ENCODE measurements at regions not wholly inside any gene's neighbourhood (a gene's known extent, or its start where the extent isn't known, plus 50 kb on each side); places are given as distances from the start of the nearest gene placed in this dataset.
"Not testable (repeated sequence)": the region's sequence is repeated elsewhere in the genome, so short reads cannot be mapped to it uniquely, and the experiment has no call there.

DNA sequence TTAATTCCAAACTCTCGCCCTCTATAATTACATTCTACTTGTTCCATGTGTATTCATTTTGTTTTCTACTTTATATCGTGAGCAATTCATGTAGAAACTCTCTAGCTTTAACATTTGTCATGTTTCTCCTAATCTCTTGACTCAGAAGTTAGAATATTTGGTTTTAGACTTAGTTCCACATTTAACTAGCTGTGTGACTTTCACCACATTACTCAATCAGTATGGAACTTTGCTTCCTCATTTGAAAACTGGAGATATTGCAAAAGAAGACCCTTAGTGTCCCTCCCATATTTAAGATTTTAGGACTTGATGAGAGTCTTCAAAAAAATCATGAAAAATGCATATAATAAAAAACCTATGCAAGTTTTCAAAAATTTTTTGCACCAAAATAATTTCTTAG is 447.5 kb downstream of the GXYLT1 start:
- peaks cover 1% of the 10 kb centered on the region for H3K27me3 Mint-ChIP-seq
- no peak overlapping the region for H3K27ac Mint-ChIP-seq
- peaks cover 2% of the 10 kb centered on the region for H3K9me3 Mint-ChIP-seq (ENCODE audit: low read depth)
- no peaks in the 10 kb centered on the region for H3K36me3 Mint-ChIP-seq
- H3K4me3 Mint-ChIP-seq = no peak overlapping the region
- H3K4me1 Mint-ChIP-seq (ENCODE audit: low read depth) = no peaks in the 10 kb centered on the region

DNA sequence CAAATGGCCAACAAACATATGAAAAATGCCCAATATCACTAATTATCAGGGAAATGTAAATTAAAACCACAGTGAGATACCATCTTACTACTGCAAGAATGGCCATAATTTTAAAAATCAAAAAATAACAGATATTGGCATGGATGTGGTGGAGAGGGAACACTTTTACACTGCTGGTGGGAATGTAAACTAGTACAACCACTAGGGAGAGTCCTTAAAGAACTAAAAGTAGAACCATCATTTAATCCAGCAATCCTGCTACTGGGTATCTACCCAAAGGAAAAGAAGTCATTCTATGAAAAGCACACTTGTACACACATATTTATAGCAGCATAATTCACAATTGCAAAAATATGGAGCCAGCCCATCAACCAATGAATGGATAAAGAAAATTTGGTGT is 459.7 kb downstream of the GXYLT1 start:
- no peaks in the 10 kb centered on the region for H3K4me1 Mint-ChIP-seq (ENCODE audit: low read depth)
- no peak overlapping the region for H3K27ac Mint-ChIP-seq
- H3K4me3 Mint-ChIP-seq = no peak overlapping the region
- peaks cover 4% of the 10 kb centered on the region for H3K9me3 Mint-ChIP-seq (ENCODE audit: low read depth)
- no peaks in the 10 kb centered on the region for H3K27me3 Mint-ChIP-seq
- no peaks in the 10 kb centered on the region for H3K36me3 Mint-ChIP-seq

DNA sequence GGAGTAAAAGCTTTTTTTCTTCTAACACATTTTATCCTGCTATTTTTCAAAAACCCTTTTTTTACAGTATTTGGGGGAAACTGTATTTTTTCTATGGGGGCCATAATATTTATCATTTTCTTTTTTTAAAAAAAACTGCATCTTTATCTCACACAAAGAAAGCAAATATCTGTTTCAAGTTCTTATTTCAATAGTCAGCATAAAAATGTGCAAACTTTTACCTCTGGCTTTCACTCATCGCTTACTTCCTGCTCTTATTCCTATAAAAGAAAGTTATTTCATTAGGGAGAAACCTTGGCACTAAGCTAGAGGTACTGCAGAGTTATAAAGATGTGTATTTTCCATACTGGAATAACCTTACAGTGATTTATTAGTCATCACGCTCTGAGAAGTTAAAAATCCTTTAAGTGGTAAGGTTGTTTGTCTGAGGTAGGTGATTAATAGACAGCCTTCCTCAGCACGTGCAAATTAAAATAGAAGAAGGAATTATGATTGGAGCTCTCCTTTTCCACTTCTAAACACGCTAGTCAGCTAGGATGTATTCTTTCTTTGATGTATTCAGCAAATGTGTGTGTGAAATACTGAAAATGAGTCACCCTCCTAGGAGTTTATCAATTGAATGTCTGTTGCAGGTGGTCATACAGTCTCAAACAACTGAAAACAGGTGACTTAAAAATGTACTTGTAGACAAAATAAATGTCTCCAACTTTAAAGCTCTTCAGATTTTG is 461.0 kb downstream of the GXYLT1 start:
- no peaks in the 10 kb centered on the region for H3K36me3 Mint-ChIP-seq
- no peaks in the 10 kb centered on the region for H3K4me1 Mint-ChIP-seq (ENCODE audit: low read depth)
- no peaks in the 10 kb centered on the region for H3K27me3 Mint-ChIP-seq
- no peak overlapping the region for H3K27ac Mint-ChIP-seq
- H3K9me3 Mint-ChIP-seq (ENCODE audit: low read depth) = peaks cover 4% of the 10 kb centered on the region
- H3K4me3 Mint-ChIP-seq = no peak overlapping the region

DNA sequence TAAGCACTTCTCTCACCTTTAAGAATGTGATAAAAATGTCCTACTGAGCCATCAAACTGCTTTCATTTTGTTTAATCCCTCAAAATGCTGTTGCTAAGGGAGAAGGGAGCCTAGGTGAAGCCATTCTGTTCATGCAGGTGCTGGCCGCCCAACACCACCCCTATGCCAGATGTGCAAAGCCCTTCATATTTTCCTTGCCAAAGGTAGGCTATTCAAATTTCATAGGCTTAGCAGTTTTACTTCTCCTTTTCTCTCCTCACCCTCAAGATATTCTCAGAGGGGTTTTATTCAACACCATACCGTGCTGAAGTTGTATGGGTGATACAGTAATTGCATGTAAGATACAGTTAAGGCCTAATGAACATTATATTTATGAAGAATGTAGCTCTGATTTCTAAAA is 461.7 kb downstream of the GXYLT1 start:
- peaks cover 4% of the 10 kb centered on the region for H3K9me3 Mint-ChIP-seq (ENCODE audit: low read depth)
- no peak overlapping the region for H3K27ac Mint-ChIP-seq
- H3K4me1 Mint-ChIP-seq (ENCODE audit: low read depth) = no peaks in the 10 kb centered on the region
- H3K36me3 Mint-ChIP-seq = no peaks in the 10 kb centered on the region
- no peaks in the 10 kb centered on the region for H3K27me3 Mint-ChIP-seq
- no peak overlapping the region for H3K4me3 Mint-ChIP-seq

DNA sequence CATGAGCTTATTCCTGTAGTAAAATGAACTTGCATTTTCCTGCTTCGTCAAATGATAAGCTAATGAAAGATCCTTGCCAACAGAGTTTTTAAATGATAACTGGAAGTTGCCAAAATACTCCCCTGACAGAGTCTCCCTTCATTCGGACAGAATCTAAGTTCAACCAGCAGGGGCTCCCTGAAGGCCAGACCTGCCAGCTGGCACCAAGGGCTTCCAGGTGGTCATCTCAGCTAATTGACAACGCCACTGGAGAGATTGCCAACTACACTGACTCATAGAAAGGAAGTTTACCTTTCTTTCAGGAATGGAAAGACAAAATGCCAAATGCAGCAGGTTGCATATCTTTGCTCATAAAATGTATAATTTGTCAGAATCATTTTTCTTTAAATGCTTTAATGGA is 462.8 kb downstream of the GXYLT1 start:
- Mint-ChIP-seq H3K4me1 (ENCODE audit: low read depth) (no peaks in the 10 kb centered on the region), H3K9me3 (ENCODE audit: low read depth) (peaks cover 4% of the 10 kb centered on the region), H3K36me3 (no peaks in the 10 kb centered on the region), H3K27me3 (no peaks in the 10 kb centered on the region), H3K27ac (no peak overlapping the region), H3K4me3 (no peak overlapping the region)

DNA sequence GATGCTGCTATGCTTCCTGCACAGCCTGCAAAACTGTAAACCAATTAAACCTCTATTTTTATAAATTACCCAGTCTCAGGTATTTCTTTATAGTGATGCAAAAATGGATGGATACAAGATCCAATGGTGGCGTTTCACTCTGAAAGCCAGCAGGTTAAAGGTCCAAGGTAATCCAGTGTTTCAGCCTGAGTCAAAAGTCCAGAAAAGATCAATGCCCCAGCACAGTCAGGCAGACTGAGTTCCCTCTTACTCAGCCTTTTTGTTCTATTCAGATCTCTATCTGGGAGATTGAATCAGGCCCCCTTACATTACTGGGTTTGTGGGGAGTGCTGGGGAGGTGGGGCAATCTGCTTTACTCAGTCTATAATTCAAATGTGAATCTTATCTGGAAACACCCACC is 464.5 kb downstream of the GXYLT1 start:
- no peak overlapping the region for H3K27ac Mint-ChIP-seq
- no peak overlapping the region for H3K4me3 Mint-ChIP-seq
- H3K36me3 Mint-ChIP-seq = no peaks in the 10 kb centered on the region
- H3K9me3 Mint-ChIP-seq (ENCODE audit: low read depth) = no peaks in the 10 kb centered on the region
- no peaks in the 10 kb centered on the region for H3K27me3 Mint-ChIP-seq
- H3K4me1 Mint-ChIP-seq (ENCODE audit: low read depth) = no peaks in the 10 kb centered on the region

DNA sequence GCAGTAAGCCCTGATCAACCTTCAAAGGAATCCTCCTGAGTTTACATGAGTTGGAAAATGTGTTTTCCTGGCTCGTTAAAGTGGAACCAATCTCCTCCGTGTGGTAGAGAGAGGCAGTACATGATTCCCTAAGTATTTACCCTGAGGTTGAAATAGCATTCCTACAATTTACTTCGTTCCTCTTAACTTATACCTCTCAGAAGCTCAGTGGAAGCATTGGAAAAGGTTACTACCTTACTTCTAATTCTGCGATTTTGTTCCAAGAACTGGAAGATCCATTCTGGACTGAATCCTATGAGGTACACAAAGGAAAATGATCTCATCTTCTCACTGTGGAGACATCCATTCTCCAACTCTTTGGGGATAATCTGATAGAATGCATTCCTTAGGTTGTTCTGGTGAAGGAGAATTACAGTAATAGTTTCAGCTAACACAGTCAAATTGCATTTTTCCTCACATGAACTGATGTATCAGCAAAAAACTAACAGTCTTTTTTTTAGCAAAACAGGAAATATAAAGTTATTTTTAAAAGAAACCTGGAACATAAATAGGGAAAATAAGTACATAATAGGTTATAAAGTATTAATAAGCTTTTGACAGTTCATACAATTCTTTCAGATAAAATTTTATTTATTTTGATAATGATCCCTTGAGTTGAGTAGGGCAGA is 475.6 kb downstream of the PDZRN4 start:
- H3K27ac Mint-ChIP-seq = no peak overlapping the region
- H3K4me1 Mint-ChIP-seq (ENCODE audit: low read depth) = no peaks in the 10 kb centered on the region
- H3K27me3 Mint-ChIP-seq = no peaks in the 10 kb centered on the region
- no peak overlapping the region for H3K4me3 Mint-ChIP-seq
- H3K36me3 Mint-ChIP-seq = no peaks in the 10 kb centered on the region
- peaks cover 4% of the 10 kb centered on the region for H3K9me3 Mint-ChIP-seq (ENCODE audit: low read depth)

DNA sequence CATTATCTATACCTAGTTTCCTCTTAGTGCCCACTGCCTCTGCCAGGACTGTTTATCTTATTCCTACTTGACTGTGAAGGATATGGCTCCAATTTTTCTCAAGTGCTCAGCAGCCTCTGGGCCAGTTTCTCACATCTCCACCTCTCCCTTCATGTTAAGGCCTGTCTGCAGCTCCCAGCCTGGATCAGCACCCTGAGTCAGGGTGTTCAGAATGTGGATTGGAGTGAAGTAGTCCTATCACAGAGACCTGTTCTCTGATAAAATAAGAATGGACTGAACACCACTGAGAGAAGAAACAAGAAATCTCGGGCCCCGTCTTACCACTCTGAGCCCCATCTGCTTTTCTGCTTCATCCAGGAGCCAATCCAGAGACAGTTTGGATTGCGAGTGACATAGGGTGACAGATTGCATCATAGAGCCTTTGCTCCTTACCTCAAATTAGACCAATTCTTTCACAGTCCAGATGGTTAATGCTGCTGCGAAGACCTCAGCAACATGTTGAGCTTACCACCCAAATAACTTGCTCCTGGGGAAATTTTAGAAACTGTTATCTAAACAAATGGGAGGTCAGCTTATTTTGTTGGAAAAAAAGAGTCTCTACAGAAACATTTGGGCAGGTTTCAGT is 473.1 kb downstream of the PDZRN4 start:
- no peaks in the 10 kb centered on the region for H3K36me3 Mint-ChIP-seq
- H3K9me3 Mint-ChIP-seq (ENCODE audit: low read depth) = peaks cover 4% of the 10 kb centered on the region
- H3K4me3 Mint-ChIP-seq = no peak overlapping the region
- H3K27me3 Mint-ChIP-seq = no peaks in the 10 kb centered on the region
- H3K4me1 Mint-ChIP-seq (ENCODE audit: low read depth) = no peaks in the 10 kb centered on the region
- H3K27ac Mint-ChIP-seq = no peak overlapping the region

DNA sequence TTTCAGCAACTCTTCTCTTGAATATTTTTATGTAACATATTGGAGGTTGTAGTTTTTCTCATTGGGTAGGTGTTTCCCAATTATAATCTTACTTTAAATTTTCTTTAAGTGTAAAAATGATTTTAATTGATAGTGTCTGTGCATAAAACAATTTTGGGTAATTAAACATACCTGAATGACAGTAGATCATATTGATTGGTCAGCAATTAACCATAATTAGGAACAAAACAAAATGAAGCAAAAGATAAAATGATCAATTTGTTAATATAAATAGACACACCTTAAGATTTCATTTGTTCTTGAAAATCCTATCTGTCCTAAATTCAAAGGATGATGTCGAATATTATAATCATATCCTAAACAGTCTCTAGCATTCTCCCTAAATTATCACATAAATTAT is 468.3 kb downstream of the PDZRN4 start:
- Mint-ChIP-seq H3K36me3 (no peaks in the 10 kb centered on the region), H3K27ac (no peak overlapping the region), H3K27me3 (no peaks in the 10 kb centered on the region), H3K4me3 (no peak overlapping the region), H3K4me1 (ENCODE audit: low read depth) (no peaks in the 10 kb centered on the region), H3K9me3 (ENCODE audit: low read depth) (no peaks in the 10 kb centered on the region)

DNA sequence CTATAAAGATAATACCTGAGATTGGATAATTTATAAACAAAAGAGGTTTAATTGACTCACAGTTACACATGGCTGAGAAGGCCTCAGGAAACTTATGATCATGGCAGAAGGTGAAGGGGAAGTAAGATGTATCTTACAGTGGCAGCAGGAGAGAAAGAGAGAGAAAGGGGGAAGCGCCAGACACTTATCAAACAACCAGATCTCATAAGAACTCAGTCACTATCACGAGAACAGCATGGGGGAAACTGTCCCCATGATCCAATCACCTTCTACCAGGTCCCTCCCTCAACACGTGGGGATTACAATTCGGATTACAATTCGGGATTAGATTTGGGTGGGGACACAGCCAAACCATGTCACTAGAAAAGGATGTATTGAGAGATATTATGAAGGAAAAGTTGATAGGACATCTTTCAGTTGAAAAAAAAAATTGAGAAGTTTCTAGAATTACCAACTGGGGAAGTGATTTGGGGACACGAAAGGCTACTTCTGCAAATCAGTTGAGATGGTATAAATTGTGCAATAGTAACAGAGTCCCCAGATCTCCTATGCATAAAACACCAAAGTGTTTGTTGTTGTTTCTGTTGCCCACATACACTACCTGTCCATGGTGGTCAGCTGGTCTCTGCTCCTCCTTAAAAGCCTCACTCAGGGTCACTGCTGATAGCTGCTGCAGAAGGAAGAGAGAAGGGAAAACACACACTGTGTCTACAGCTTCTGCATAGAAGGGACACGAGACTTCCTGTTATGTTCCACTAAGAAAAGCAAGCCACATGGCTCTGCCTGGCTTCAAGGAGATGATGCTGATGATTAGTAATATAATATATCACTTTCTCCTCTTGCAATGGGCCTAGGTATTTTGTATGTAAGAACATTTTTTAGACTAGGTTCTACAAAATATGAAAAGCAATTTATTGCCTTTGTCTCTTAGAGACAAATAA is 465.5 kb downstream of the PDZRN4 start:
- H3K4me1 Mint-ChIP-seq (ENCODE audit: low read depth) = no peaks in the 10 kb centered on the region
- H3K4me3 Mint-ChIP-seq = no peak overlapping the region
- no peaks in the 10 kb centered on the region for H3K36me3 Mint-ChIP-seq
- H3K27ac Mint-ChIP-seq = no peak overlapping the region
- no peaks in the 10 kb centered on the region for H3K27me3 Mint-ChIP-seq
- H3K9me3 Mint-ChIP-seq (ENCODE audit: low read depth) = no peaks in the 10 kb centered on the region

DNA sequence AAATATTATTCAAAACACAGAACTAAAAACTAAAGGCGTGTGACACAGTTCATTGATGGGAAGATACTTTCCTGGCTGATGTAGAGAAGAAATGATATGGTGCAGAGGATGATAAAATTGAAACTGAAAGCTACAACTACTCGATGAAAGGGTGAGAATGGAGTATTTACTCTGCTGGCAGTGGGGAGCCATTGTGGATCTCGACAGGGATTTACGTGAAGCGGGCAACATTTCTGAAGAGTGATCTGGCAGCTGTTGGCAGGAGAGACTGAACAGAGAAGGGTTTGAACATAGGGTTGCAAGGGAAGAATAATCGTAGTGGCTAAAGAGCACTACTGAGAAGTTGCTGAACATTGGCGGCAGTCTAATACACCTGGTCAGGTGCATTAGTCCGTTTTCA is 464.9 kb downstream of the PDZRN4 start:
- no peaks in the 10 kb centered on the region for H3K36me3 Mint-ChIP-seq
- no peak overlapping the region for H3K4me3 Mint-ChIP-seq
- H3K4me1 Mint-ChIP-seq (ENCODE audit: low read depth) = no peaks in the 10 kb centered on the region
- no peaks in the 10 kb centered on the region for H3K27me3 Mint-ChIP-seq
- H3K27ac Mint-ChIP-seq = no peak overlapping the region
- no peaks in the 10 kb centered on the region for H3K9me3 Mint-ChIP-seq (ENCODE audit: low read depth)

DNA sequence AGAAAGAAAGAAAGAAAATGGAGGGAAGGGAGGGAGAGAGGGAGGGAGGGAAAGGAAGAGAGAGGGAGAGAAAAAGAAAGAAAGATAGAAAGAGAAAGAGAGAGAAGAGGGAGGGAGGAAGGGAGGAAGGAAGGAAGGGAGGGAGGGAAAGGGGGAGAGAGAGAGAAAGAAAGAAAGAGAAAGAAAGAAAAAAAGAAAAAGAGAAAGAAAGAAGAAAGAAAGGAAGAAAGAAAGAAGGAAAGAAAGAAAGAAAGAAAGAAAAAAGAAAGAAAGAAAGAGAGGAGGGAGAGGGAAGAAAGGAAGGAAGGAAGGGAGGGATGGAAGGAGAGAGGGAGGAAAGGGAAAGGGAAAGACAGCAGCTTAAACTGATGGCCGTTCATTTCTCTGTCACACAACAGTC is 457.5 kb downstream of the PDZRN4 start:
- H3K27me3 Mint-ChIP-seq = no peaks in the 10 kb centered on the region

DNA sequence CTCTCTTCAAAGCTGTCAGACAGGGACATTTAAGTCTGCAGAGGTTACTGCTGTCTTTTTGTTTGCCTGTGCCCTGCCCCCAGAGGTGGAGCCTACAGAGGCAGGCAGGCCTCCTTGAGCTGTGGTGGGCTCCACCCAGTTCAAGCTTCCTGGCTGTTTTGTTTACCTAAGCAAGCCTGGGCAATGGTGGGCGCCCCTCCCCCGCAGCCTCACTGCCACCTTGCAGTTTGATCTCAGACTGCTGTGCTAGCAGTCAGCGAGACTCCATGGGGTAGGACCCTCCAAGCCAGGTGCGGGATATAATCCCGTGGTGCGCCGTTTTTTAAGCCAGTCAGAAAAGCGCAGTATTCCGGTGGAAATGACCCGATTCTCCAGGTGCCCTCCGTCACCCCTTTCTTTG is 454.7 kb downstream of the PDZRN4 start:
- H3K4me1 Mint-ChIP-seq (ENCODE audit: low read depth); H3K27ac Mint-ChIP-seq; H3K4me3 Mint-ChIP-seq; H3K36me3 Mint-ChIP-seq; H3K27me3 Mint-ChIP-seq; H3K9me3 Mint-ChIP-seq (ENCODE audit: low read depth): not testable (repeated sequence)

More for the DNA sequence above, 457.5 kb downstream of the PDZRN4 start:
- H3K4me3 Mint-ChIP-seq = no peak overlapping the region
- H3K27ac Mint-ChIP-seq = no peak overlapping the region
- no peaks in the 10 kb centered on the region for H3K9me3 Mint-ChIP-seq (ENCODE audit: low read depth)
- H3K36me3 Mint-ChIP-seq = no peaks in the 10 kb centered on the region
- H3K4me1 Mint-ChIP-seq (ENCODE audit: low read depth) = no peaks in the 10 kb centered on the region

DNA sequence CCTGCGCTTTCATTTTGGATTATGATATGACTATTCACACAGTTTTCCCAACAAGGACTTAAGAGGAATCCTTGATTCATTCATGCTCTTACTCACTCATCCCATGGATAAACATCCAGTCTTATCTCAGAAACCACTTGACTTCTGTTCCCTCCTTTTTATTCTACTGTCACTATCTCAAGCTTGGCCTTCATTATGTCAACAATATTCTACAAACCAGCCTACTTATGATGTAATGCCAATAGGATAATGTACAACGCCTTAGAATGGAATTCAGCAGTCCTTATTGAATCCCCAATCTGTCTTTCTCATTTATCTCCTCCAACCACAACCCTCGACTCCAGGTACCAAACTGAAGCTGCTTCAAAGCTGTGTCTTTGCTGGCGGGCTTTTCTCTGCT is 448.5 kb downstream of the PDZRN4 start:
- H3K36me3 Mint-ChIP-seq = no peaks in the 10 kb centered on the region

More for the DNA sequence above, 448.5 kb downstream of the PDZRN4 start:
- no peaks in the 10 kb centered on the region for H3K27me3 Mint-ChIP-seq
- H3K4me3 Mint-ChIP-seq = no peak overlapping the region
- no peaks in the 10 kb centered on the region for H3K4me1 Mint-ChIP-seq (ENCODE audit: low read depth)
- H3K9me3 Mint-ChIP-seq (ENCODE audit: low read depth) = peaks cover 10% of the 10 kb centered on the region
- no peak overlapping the region for H3K27ac Mint-ChIP-seq
